IPS-18a (cell line): ENCODE measurements at regions not wholly inside any gene's neighbourhood (a gene's known extent, or its start where the extent isn't known, plus 50 kb on each side); places are given as distances from the start of the nearest gene placed in this dataset.
"Not testable (repeated sequence)": the region's sequence is repeated elsewhere in the genome, so short reads cannot be mapped to it uniquely, and the experiment has no call there.

ENCODE experiments used
- H3K27ac ChIP-seq: one replicate; pipeline ENCODE4 v1.5.1; 2013; ENCODE audit warnings: low read length
- H3K27me3 ChIP-seq: one replicate; pipeline ENCODE4 v1.6.1; 2013; ENCODE audit warnings: mild to moderate bottlenecking, low read length; ENCODE audit not compliant: control insufficient read depth, insufficient read depth
- H3K36me3 ChIP-seq: one replicate; pipeline ENCODE4 v1.6.1; 2013; ENCODE audit warnings: low read depth, low read length; ENCODE audit not compliant: control insufficient read depth
- H3K4me1 ChIP-seq: one replicate; pipeline ENCODE4 v1.6.1; 2013; ENCODE audit warnings: low read depth, low read length; ENCODE audit not compliant: control insufficient read depth
- H3K4me3 ChIP-seq: one replicate; pipeline ENCODE4 v1.5.1; 2013; ENCODE audit warnings: low read length
- H3K9ac ChIP-seq: one replicate; pipeline ENCODE4 v1.6.1; 2013; ENCODE audit warnings: mild to moderate bottlenecking, low read length, moderate library complexity
- H3K9me3 ChIP-seq: one replicate; pipeline ENCODE4 v1.6.1; 2013; ENCODE audit warnings: low read depth, low read length; ENCODE audit not compliant: control insufficient read depth

DNA sequence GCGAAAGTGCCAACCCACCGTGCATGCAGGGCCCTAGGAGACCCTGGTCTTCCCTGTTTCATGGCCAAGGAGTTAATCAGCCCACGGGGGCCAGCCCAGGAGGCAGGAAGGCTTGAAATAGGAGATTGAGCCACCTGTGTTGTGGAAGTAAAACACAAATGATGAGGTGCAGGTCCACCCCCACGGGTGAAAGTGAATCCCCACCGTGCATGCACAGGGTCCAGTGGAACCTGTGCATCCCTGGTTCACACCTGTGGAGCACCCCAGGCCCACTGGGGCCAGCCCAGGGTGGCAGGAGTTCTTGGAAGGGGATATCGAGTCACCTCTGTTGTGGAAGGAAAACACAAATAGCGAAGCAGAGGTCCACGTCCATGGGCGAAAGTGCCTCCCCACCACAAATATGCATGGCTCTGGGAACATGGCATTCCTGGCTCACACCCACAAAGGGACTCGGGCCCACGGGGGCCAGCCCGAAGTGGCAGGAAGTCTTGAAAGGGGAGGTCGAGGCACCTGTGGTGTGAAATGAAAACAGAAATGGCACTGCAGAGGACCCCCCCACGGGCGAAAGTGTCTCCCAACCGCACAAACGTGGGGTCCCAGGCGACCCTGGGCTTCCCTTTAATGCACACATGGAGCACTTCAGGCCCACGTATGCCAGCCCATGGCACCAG, 381.5 kb downstream of the ALG10 start:
- H3K27me3 ChIP-seq, result no peaks in the 10 kb centered on the region

DNA sequence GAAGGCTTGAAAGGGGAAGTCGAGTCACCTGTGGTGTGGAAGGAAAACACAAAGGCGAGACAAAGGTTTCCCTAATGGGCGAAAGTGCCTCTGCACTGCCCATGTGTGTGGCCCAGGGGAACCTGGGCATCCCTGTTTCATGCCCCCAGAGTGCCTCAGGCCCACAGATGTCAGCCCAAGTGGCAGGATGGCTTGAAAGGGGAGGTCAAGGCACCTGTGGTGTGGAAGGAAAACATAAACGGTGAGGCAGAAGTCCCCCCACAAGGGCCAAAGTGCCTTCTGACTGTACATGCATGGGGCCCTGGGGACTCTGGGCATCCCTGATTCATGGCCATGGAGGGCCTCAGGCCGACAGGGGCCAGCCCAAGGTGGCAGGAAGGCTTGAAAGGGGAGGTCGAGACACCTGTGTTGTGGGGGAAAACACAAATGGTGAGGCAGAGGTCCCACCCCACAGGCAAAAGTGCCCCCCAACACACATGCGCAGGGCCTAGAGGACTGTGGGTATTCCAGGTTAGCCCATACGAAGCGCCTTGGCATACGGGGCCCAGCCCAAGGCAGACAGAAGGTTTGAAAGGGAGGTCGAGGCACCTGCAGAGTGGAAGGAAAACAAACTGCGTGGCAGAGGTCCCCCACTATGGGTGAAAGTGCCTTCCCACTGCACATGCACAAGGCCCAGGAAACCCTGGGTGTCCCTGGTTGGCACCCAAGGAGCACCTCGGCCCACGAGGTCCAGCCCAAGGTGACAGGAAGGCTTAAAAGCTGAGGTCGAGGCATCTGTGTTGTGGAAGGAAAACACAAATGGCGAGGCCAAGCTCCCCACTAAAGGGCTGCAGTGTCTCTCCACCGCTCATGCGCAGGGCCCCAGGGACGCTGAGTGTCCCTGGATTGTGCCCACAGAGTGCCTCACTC, 382.3 kb downstream of the ALG10 start:
- Histone ChIP-seq H3K9me3 (peaks cover 78% of the 10 kb centered on the region), H3K36me3 (no peaks in the 10 kb centered on the region), H3K27me3 (no peaks in the 10 kb centered on the region), H3K4me1 (no peaks in the 10 kb centered on the region), H3K27ac (no peak overlapping the region), H3K9ac (no peak overlapping the region), H3K4me3 (no peak overlapping the region)

More for the DNA sequence above, 381.5 kb downstream of the ALG10 start:
- no peak overlapping the region for H3K27ac ChIP-seq
- H3K36me3 ChIP-seq, result no peaks in the 10 kb centered on the region
- no peaks in the 10 kb centered on the region for H3K4me1 ChIP-seq
- no peak overlapping the region for H3K4me3 ChIP-seq
- H3K9ac ChIP-seq, result no peak overlapping the region
- H3K9me3 ChIP-seq, result peaks cover 76% of the 10 kb centered on the region

- Histone ChIP-seq H3K9ac (no peak overlapping the region), H3K27ac (no peak overlapping the region), H3K27me3 (no peaks in the 10 kb centered on the region), H3K4me3 (no peak overlapping the region), H3K36me3 (no peaks in the 10 kb centered on the region), H3K9me3 (peaks cover 73% of the 10 kb centered on the region), H3K4me1 (no peaks in the 10 kb centered on the region)
Measured at GRCh38 chr12:34405286-34406227, 383.3 kb downstream of the ALG10 start.

DNA sequence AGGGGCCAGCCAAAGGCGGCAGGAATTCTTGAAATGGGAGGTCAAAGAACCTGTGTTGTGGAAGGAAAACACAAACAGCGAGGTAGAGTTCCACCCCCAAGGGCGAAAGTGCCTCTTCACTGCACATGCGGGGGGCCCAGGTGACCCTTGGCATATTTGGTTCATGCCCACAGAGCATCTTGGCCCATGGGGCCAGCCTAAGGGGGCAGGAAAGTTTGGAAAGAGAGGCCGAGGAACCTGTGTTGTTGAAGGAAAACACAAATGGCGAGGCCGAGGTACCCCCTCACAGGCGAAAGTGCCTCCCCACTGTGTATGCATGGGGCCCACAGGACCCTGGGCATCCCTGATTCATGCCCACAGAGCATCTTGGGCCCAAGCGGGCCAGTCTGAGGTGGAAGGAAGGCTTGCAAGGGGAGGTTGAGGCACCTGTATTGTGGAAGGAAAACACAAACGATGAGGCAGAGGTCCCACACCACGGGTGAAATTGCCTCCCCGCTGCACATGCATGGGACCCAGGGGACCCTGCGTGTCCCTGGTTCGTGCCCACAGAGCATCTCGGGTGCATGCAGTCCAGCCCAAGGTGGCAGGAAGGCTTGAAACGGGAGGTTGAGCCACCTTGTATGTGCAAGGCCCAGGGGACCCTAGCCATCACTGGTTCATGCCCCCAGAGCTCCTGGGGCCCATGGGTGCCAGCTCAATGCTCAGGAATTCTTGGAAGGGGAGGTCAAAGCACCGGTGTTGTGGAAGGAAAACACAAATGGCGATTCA, 384.1 kb downstream of the ALG10 start:
- Histone ChIP-seq H3K4me1 (no peaks in the 10 kb centered on the region), H3K4me3 (no peak overlapping the region), H3K36me3 (no peaks in the 10 kb centered on the region), H3K27me3 (no peaks in the 10 kb centered on the region), H3K27ac (no peak overlapping the region), H3K9ac (no peak overlapping the region), H3K9me3 (peaks cover 73% of the 10 kb centered on the region)

GRCh38 chr12:34406996-34407300, 384.7 kb downstream of the ALG10 start:
- H3K4me1 ChIP-seq, result no peaks in the 10 kb centered on the region
- no peak overlapping the region for H3K4me3 ChIP-seq
- peaks cover 73% of the 10 kb centered on the region for H3K9me3 ChIP-seq
- H3K36me3 ChIP-seq, result no peaks in the 10 kb centered on the region
- H3K27ac ChIP-seq, result no peak overlapping the region
- H3K9ac ChIP-seq, result no peak overlapping the region
- no peaks in the 10 kb centered on the region for H3K27me3 ChIP-seq

GRCh38 chr12:34407813-34408212, 385.5 kb downstream of the ALG10 start:
- Histone ChIP-seq H3K36me3 (no peaks in the 10 kb centered on the region), H3K27me3 (no peaks in the 10 kb centered on the region), H3K4me1 (no peaks in the 10 kb centered on the region), H3K9me3 (peaks cover 76% of the 10 kb centered on the region), H3K27ac (no peak overlapping the region), H3K9ac (no peak overlapping the region), H3K4me3 (no peak overlapping the region)

DNA sequence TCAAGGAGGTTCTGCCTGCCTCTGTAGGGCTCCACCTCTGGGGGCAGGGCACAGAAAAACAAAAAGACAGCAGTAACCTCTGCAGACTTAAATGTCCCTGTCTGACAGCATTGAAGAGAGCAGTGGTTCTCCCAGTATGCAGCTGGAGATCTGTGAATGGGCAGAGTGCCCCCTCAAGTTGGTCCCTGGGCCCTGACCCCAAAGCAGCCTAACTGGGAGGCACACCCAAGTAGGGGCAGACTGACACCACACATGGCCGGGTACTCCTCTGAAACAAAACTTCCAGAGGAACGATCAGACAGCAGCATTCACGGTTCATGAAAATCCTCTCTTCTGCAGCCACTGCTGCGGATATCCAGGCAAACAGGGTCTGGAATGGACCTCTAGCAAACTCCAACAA, 409.2 kb downstream of the ALG10 start:
- H3K36me3 ChIP-seq, H3K4me3 ChIP-seq, H3K4me1 ChIP-seq, H3K9ac ChIP-seq, H3K27me3 ChIP-seq, H3K27ac ChIP-seq: not testable (repeated sequence)
- H3K9me3 ChIP-seq, result peaks cover 38% of the 10 kb centered on the region
